ENCODE measurements at regions not wholly inside any gene's neighbourhood (a gene's known extent, or its start where the extent isn't known, plus 50 kb on each side); places are given as distances from the start of the nearest gene placed in this dataset.

DNA sequence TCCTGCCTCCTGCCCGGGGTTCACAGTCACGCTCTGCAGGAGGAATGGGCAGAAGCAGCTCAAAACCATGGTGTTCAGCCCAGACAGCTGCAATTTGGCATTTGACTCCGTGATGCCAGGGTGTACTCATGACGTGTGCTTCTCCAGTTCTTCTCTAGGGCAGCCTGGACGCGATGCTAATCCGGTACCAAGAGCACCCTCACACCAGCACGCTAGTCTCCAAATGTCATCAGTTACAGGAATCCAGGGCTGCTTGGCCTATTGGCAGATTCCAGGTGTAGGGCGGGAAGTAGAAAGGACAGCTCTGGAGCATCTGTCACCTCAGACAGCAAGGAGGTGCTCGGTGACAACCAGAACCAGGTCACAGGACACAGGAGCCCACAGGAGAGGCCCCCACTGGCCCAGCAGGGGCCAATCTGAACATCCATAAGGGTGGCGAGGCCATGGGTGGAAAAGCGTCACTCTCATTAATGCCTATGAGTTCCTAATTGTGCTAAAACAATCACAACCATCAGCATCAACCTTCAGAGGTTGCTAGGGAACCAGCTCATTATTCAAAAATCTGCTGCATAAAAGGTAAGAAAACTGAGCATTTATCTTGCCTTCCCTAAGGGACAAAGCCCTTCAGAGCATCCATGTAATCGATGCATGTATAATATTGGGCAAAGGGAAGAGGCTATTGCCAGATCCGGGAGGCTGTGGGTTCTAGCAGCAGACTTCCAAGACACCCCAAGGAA is 241.9 kb upstream of the IRX4 start:
- H3K27me3 ChIP-seq (replicated peaks), result no peaks in the 10 kb centered on the region
- in situ Hi-C loops (cut with HindIII; ENCODE audit: low pct_ligation_motif_present, low sequenced_read_pairs), result no loop called here
- H3K36me3 ChIP-seq (replicated peaks), result no peaks in the 10 kb centered on the region
- H3K27ac ChIP-seq, result no peak overlapping the region
- TF ChIP-seq, protein P1, sequence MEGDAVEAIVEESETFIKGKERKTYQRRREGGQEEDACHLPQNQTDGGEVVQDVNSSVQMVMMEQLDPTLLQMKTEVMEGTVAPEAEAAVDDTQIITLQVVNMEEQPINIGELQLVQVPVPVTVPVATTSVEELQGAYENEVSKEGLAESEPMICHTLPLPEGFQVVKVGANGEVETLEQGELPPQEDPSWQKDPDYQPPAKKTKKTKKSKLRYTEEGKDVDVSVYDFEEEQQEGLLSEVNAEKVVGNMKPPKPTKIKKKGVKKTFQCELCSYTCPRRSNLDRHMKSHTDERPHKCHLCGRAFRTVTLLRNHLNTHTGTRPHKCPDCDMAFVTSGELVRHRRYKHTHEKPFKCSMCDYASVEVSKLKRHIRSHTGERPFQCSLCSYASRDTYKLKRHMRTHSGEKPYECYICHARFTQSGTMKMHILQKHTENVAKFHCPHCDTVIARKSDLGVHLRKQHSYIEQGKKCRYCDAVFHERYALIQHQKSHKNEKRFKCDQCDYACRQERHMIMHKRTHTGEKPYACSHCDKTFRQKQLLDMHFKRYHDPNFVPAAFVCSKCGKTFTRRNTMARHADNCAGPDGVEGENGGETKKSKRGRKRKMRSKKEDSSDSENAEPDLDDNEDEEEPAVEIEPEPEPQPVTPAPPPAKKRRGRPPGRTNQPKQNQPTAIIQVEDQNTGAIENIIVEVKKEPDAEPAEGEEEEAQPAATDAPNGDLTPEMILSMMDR (IDR thresholded peaks at IDR 0.05; ENCODE audit: low read depth, low read length, missing control alignments), result no peak
- no peak for DNase-seq
- H3K4me3 ChIP-seq (ENCODE audit: low read depth, low read length), result no peak overlapping the region

DNA sequence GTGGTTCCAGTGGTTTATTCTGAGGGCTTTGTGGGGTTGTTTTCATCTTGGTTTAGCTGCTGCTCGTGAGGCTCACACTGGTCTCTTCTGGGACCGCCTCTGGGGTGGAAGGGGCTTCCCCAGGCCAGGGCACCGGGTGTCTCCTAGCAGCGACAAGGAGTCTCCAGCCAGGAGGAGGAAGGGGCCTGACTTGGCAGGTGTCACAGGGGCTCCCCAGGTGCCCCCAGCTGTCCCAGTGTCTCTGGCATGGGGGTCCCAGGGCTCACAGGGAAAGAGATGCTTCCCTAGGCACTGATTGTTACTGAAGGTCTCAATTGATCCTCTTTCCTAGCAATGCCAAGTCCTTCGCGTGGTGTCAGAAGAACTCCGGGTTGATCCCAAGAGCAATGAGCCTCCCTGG is 241.1 kb upstream of the IRX4 start:
- H3K27me3 ChIP-seq (replicated peaks), result no peaks in the 10 kb centered on the region
- in situ Hi-C loops (cut with HindIII; ENCODE audit: low pct_ligation_motif_present, low sequenced_read_pairs), result no loop called here
- H3K4me3 ChIP-seq (ENCODE audit: low read depth, low read length), result no peak overlapping the region
- TF ChIP-seq, protein P1 (IDR thresholded peaks at IDR 0.05; ENCODE audit: low read depth, low read length, missing control alignments), result no peak
- no peak overlapping the region for H3K27ac ChIP-seq
- no peaks in the 10 kb centered on the region for H3K36me3 ChIP-seq (replicated peaks)
- no peak for DNase-seq

DNA sequence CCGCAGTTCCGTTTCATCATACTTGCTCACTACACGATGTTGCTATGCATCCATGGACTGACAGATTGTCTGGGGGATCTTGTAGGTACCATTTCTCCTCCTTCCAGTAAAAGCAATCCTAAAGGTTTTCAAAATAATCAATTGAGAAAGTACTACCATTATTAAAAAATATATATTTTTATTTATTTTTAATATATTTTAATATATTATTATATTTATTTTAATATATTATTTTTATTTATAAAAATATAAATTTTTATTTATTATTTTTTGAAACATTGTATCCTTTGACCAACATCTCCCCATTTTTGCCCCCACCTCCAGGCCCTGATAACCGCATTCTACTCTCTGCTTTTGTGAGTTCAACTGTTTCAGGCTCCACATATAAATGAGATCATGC is 237.6 kb upstream of the IRX4 start:
- no peaks in the 10 kb centered on the region for H3K27me3 ChIP-seq (replicated peaks)
- TF ChIP-seq, protein P1 (IDR thresholded peaks at IDR 0.05; ENCODE audit: low read depth, low read length, missing control alignments), result no peak
- no peak overlapping the region for H3K4me3 ChIP-seq (ENCODE audit: low read depth, low read length)
- no peak overlapping the region for H3K27ac ChIP-seq
- in situ Hi-C loops (cut with HindIII; ENCODE audit: low pct_ligation_motif_present, low sequenced_read_pairs), result no loop called here
- H3K36me3 ChIP-seq (replicated peaks), result no peaks in the 10 kb centered on the region
- no peak for DNase-seq

DNA sequence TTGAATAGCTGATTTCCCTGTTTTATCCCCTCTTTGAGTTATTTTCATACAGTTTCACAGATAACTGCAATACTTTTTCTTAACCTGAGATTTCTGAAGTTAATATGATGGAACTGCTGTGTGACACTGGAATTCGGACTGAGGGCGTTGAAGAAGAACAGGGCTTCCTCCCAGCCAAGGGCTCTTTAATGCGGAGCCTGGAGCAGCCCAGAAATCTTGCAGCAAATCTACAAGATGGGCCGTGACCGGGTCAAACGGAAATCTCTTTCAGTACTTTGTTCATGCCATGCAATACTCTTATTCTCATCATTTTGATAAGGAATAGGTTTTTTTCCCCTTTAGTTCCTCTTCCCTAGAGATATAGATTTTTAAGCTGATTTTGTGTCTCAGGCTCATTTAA is 236.8 kb upstream of the IRX4 start:
- Histone ChIP-seq H3K27ac (no peak overlapping the region), H3K4me3 (ENCODE audit: low read depth, low read length) (no peak overlapping the region), H3K27me3 (replicated peaks) (no peaks in the 10 kb centered on the region), H3K36me3 (replicated peaks) (no peaks in the 10 kb centered on the region)
- TF ChIP-seq, protein P1 (IDR thresholded peaks at IDR 0.05; ENCODE audit: low read depth, low read length, missing control alignments), result no peak
- no peak for DNase-seq
- in situ Hi-C loops (cut with HindIII; ENCODE audit: low pct_ligation_motif_present, low sequenced_read_pairs), result no loop called here

DNA sequence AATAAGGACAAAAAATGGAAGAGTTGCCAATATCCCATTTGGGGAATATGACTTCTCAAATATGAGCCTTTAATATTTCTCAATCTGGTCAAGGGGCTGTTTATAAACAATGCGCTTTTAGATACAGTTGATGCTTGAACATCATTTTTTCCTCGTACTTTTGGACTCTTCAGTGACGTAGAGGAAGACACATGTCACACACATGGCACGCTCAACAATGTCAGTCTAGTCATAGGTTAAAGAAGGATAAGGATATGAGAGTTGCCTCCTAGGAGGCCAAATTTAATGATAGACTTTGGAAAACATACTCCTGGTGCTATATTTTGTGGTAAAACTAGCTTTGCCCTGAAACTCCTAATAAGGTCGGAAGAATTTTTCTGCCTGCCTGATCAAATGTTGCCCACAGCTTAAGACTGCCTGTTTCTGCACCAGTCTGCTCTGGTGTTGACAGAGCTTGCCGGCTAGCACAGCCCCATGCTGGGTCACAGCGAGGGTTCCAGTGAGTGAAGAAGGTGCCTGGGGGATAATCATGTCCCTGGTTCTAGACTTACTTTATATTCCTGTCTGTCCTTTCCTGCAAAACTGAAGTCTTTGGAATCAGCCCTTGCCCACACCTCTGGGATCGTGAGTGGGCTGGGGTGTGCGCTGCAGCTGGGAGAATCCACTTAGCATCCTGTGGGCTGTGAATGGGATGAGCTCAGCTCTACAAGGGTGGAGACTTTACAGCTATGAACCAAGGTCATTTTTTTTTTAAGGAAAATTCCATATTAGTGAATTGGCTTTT is 230.8 kb upstream of the IRX4 start:
- Histone ChIP-seq H3K27me3 (replicated peaks) (no peaks in the 10 kb centered on the region), H3K36me3 (replicated peaks) (no peaks in the 10 kb centered on the region), H3K27ac (no peak overlapping the region), H3K4me3 (ENCODE audit: low read depth, low read length) (no peak overlapping the region)
- DNase-seq, result no peak
- in situ Hi-C loops (cut with HindIII; ENCODE audit: low pct_ligation_motif_present, low sequenced_read_pairs), result no loop called here
- TF ChIP-seq, protein P1 (IDR thresholded peaks at IDR 0.05; ENCODE audit: low read depth, low read length, missing control alignments), result no peak

Measured in brain microvascular endothelial cell (primary cell).